ENCODE measurements at regions not wholly inside any gene's neighbourhood (a gene's known extent, or its start where the extent isn't known, plus 50 kb on each side); places are given as distances from the start of the nearest gene placed in this dataset.
"Not testable (repeated sequence)": the region's sequence is repeated elsewhere in the genome, so short reads cannot be mapped to it uniquely, and the experiment has no call there.

- DNase-seq = not testable (repeated sequence)
These were observed 88.5 kb upstream of the CDC42EP3 start for GRCh38 chr2:37759989-37760388.

GRCh38 chr2:37760471-37760870, 89.0 kb upstream of the CDC42EP3 start:
- no peak for DNase-seq

GRCh38 chr2:37762281-37762680, 90.8 kb upstream of the CDC42EP3 start:
- DNase-seq = not testable (repeated sequence)

GRCh38 chr2:37764739-37765138, 93.3 kb upstream of the CDC42EP3 start:
- DNase-seq = no peak

- no peak for DNase-seq
These were observed 94.7 kb upstream of the CDC42EP3 start for GRCh38 chr2:37766106-37766505.

GRCh38 chr2:37767046-37767445, 95.6 kb upstream of the CDC42EP3 start:
- DNase-seq = no peak

GRCh38 chr2:37767959-37768925, 96.8 kb upstream of the CDC42EP3 start:
- DNase-seq = no peak

GRCh38 chr2:37769551-37769950, 98.1 kb upstream of the CDC42EP3 start:
- no peak for DNase-seq

GRCh38 chr2:37770797-37771196, 99.4 kb upstream of the CDC42EP3 start:
- no peak for DNase-seq

GRCh38 chr2:37771600-37772088, 100.2 kb upstream of the CDC42EP3 start:
- no peak for DNase-seq

GRCh38 chr2:37773371-37774130, 102.1 kb upstream of the CDC42EP3 start:
- no peak for DNase-seq

- DNase-seq = not testable (repeated sequence)
These were observed 102.9 kb upstream of the CDC42EP3 start for GRCh38 chr2:37774171-37774944.

- DNase-seq = no peak
These were observed 103.8 kb upstream of the CDC42EP3 start for GRCh38 chr2:37774976-37775907.

- DNase-seq = no peak
These were observed 104.4 kb upstream of the CDC42EP3 start for GRCh38 chr2:37775908-37776250.

- no peak for DNase-seq
These were observed 105.0 kb upstream of the CDC42EP3 start for GRCh38 chr2:37776487-37776886.

- no peak for DNase-seq
These were observed 107.7 kb upstream of the CDC42EP3 start for GRCh38 chr2:37779139-37779538.

- no peak for DNase-seq
These were observed 108.4 kb upstream of the CDC42EP3 start for GRCh38 chr2:37779611-37780386.

GRCh38 chr2:37780387-37780676, 108.9 kb upstream of the CDC42EP3 start:
- DNase-seq = no peak

GRCh38 chr2:37781028-37781427, 109.6 kb upstream of the CDC42EP3 start:
- DNase-seq = no peak

GRCh38 chr2:37782155-37782673, 110.8 kb upstream of the CDC42EP3 start:
- no peak for DNase-seq

Data from NCI-H1930 (cell line).